HG03025 (cell line): ENCODE measurements at regions not wholly inside any gene's neighbourhood (a gene's known extent, or its start where the extent isn't known, plus 50 kb on each side); places are given as distances from the start of the nearest gene placed in this dataset.

ENCODE experiments used
- ATAC-seq: cut with Tn5 transposase; IDR thresholded peaks from one replicate; pipeline ENCODE4 v1.9.1; 2021; ENCODE audit warnings: mild to moderate bottlenecking, moderate library complexity; ENCODE audit not compliant: unreplicated experiment, low FRiP score

DNA sequence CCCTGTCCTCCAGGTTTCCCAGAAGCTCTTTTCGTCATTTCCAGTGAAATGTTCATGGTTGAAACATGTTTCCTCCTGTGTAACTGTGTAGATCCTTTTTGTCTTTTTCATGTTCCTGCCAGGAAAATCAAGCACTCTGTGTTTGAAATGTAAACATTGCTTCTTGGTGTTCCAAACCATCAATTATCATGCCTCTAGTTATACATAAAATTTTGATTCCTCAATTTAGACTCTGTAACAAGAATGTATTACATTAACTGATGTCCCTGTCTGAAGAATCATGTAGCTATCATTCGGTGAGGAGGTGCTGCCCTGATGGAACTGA, 546.3 kb upstream of the CITED2 start:
- no peak for ATAC-seq

DNA sequence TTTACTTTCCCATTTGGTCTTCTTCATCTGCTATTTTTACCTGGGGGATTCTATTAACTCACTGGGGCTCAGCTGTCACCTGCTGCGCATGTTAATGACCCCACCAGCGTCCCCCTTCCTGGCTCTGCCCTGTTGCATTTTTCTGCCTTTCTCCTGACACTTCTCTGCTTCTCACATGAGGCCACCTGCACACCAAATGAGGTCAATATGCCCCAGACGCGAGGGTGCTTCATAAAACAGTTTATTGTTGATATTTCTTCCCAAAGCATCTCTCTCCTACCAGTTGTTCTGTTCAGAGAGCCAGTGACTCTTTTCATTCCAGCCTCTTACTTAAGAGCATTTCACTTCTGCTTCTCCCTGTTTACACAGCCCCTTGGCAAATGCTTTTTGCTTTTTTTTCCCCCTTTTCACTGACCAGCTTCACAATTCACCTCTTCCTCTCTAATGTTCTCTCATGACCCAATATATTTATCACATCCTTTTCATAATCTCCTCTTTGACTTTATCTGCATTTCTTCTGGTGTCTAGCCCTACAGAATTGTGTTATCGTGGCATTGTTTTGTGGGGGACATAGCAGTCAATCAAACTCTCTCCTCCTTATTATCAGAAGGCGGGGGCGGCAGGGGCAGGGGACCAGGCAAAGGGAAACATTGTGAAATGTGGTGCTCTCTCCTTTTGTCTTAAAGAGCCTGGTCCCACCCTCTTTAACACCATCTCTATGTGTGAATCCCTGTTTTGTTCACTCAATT, 545.8 kb upstream of the CITED2 start:
- no peak for ATAC-seq

DNA sequence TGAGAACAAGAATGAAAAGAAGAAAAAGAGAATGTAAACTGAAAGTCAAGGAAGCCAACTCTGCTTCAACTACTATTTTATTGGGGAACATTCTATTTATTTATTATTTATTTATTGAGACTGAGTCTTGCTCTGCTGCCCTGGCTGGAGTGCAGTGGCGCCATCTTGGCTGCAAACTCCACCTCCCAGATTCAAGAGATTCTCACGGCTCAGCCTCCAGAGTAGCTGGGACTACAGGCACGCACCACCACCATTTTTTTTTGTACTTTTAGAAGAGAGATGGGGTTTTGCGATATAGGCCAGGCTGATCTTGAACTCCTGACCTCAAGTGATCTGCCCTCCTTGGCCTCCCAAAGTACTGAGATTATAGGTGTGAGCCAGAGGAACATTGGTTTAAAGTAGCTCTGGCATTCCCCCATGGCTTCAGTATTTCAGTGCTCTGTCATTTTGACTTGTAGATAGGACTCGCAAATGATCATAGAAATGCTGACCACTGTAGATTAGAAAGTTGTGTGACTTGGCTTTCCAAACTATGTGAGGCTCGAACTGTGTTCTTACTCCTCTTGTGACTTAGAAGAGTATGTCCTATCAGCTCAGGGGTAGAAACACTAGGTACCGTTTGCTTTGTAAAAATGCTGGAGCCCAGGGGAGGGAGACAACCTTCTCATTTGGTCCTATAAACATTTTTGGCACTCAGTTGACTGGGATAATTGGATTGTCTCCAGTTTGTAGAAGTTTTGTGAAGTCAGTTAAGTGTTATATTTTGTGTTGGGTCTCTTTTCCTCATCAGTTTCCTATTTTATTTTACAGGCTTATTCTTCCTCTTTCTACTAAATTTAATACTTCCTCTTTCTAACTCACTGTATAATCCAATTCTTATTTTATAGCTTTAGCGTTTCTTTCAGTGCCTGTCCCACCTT, 544.9 kb upstream of the CITED2 start:
- ATAC-seq, result no peak

DNA sequence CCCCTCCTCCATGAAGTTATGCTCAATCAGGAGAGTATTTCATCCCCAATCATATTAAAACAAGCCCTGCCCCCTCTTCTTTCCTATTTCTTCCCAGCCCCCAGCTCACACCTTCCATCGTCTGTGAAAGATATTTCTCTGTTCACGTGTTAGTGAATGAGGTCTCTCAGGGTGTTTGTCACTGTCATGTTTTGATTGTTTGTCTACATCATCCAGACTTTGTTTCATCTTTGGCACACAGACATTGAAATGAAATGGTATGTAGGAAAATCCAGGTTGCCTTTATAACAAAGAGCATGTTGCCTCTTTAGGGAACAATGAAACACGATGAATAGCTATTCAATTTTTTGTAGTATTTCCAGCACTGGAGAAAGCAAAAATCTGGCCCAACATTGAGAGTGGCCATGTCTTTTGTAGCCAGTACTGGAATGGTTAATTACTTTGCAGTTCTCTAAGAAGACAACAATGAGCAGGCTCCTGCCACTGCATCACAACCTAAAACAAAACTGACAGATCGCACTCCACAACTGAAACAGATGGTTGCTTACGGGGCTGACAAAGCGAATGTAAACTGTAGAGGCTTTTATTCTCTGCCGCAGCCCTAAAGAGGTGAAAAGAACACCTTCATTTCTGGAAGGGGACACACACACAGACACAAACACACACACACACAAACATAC, 543.6 kb upstream of the CITED2 start:
- no peak for ATAC-seq

DNA sequence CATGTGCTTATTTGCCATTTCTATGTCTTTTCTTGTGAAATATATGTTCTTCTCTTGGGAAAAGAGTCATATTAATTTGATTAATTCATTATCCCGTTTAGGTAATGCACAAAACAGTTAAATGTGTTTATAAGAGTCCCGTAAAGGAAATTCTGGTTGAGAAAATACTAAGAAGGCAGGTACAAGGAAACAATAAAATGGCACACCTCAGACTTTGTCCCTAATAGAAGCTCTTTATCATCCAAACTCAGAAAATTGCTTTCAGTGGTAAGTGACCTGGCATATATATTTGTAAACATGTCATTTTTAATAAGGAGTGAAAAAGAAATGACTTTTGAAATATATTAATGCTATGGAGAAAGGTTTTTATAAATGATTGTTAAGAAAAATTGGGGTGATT, 540.5 kb upstream of the CITED2 start:
- no peak for ATAC-seq

DNA sequence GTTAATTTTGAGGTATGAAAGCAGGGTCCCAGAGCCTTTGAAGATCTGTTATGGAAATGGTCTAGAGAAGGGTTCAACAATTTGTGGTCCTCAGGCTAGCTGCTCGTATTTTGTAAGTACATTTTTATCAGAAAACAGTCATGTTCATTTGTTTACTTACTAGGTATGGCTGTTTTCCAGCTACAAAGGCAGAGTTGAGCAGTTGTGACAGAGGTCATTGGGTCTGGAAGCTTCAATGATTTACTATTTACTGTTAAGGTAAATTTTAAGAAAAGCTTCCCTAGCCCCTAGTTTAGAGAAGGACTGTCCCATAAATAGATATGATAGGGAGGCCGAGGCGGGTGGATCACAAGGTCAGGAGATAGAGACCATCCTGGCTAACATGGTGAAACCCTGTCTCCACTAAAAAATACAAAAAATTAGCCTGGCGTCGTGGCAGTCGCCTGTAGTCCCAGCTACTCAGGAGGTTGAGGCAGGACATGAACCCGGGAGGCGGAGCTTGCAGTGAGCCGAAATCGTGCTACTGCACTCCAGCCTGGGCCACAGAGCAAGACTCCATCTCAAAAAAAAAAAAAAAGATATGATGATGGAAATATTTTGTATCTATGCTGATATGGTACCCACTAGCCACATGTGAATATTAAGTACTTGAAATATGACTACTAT, 538.4 kb upstream of the CITED2 start:
- no peak for ATAC-seq

DNA sequence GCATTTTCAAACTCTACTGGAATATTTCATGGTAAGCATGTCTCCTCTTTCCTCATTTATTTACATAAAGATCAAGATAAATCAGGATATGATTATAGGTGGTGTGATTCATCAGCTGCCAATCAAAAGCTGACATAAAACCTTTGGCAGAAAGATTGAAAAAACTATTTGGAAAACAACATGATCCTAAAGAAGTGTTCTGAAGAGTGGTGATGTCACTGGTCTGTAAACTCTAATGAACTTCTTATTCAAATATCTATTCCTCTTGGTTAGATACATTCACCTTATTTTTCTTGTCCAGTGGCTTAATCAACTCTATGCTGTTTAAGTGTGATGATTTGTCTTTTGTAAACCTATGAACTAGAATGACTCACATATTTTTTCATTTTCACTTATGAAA, 535.5 kb upstream of the CITED2 start:
- ATAC-seq, result no peak

DNA sequence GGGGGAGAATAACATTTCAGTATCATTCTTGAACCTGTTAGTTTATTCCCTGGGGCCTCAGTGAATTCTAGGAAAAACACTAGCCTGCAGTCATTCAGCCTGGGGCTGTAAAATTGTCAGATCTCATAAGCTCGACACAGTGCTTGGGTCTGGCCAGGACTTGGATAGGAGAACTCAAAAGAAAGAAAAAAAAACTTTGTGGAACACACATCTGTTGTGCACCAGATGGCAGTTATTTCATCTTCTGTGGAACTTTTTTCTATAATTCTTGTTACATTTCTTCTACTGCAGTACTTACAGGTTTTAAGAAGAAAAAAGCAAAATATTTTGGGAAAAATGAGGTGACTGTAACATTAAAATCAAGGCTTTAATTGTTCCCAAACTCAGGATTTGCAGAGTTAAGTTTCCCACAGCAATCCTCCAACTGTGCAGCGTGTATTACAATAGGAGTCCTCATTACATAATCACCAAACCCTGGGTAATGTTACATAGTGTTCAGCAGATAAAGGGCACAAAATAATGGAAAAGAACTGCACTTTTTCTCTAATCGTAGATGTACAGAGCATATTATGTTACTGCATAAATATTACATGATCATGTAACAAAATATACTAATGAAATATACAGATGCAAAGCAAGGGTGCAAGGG, 531.1 kb upstream of the CITED2 start:
- no peak for ATAC-seq

DNA sequence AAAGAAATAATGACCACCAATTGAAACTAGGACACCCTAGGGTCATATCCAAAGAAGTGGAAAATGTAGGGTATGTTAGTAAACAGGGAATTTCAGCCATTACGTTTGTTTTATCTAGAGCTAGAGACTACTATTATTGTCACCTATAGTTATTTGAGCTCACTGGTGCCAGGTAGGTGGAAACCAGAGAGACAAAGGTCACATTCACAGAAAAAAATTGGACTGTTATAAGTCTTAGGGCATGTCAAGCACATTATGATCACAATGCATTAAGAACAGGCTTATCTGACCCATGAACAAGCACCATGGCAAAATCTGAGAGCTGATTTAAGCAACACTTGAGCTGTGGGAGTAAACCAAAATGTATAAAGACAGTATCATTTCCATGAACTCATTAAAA, 530.1 kb upstream of the CITED2 start:
- no peak for ATAC-seq

DNA sequence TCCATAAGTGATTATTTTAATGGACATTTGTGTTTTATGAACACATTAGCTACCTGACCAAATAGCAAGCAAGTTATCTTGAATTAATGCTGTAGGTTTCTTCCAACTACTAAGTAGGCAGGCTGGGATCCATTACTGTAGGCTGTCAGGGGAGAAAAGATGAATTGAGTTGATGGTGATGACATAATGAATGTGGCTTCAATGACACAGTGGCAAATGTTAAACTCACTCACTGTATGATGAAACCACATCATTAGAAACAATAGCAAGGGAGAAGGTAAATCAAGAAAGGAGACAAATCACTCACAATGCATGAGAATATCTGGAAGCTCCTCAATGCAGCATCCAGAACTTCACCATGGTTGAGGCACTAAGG, 529.7 kb upstream of the CITED2 start:
- peak; percentile 16 for ATAC-seq

DNA sequence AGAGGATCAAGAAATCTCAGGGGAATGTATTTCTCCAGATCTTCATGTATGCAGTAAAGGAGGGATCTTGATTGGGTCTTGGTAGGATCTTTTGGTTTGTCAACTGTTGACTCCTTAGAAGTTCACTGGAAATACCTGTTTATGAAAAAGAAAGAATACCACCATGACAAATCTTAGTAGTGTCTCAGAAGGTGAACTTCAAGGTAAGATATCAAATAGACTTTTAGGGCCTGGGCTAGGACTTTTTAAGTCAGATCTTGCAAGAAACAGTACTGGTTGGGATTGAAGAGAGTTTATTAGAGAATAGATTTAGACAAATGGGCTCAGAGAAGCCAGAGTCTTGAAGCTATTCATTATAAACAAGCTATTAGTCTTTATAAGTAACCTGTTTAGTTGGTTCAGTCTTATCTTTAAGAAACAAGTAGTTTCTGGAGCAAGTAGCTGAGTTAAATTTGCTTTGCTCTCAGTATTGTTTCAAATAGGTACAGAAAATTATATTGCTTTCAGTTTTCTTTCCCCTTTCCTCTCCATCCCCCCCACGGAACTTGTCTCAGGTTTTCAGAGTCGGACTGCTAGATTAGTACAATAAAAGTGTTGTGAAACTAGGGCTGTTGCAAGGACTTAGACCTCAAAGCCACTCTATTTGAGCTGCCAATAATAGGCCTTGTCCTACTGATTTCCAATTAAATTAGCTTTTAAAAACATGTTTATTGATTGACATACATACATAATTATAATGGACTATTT, 529.1 kb upstream of the CITED2 start:
- ATAC-seq, result peak; percentile 98

DNA sequence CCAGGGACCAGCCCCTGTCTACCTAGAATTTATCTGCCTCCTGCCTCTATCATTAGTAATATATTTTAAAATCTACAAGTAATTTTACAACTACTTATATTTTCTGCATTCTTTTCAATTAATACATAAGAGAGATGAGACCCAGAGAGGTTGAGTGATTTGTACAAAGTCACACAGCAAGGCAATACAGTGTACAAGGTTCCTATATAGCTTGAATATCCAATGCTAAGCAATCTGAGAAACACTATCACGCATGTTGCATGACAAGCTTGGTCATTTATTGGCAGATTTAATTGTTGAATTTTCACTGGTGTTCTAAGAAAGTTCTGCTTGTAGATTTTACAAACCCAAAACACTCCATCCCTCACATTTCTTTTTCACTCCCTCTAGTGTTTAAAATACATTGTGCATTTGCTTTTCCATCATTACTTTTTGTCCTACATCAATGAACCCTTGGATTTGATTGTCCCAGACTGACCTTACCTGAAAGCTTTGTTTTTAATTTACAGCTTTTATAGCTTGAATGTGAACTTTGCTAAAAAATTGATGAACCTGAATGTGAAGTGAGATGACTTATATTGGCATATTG, 520.9 kb upstream of the CITED2 start:
- ATAC-seq, result no peak

DNA sequence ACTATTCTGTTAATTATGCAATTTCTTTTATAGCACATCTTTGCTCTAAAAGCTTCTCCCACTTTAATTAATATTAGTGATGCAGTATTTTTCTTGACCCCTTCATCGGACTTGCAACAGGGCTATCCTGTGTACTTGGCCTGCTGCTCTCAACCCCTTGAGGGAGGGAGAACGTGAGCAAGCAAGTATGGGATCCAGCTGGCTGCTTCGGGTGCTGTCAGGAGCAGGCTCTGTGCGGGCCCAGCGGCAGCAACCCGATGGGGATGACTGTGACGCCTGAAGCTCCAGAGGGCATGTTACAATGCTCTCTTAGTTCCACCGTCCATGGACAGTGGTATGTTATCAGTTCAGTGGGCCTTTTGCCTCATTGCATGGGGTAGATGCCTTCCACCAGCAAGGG, 519.8 kb upstream of the CITED2 start:
- no peak for ATAC-seq

DNA sequence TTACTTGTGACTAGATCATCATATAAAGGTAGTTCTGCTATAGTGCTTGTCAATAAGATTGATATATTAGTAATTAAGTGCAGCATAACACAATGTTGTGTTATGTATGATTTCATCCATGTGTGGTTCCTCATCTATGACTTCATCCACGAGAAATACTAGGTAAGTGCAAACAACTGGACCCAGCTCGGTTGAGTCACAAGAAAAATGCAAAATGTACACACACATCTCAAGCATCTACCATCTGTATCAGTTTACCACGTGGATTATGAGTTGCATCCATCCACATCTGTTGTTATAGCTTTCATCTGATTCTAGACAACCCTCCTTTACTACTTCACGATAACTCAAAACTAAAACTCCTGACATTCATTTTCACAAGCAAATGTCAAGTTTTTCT, 517.0 kb upstream of the CITED2 start:
- no peak for ATAC-seq

DNA sequence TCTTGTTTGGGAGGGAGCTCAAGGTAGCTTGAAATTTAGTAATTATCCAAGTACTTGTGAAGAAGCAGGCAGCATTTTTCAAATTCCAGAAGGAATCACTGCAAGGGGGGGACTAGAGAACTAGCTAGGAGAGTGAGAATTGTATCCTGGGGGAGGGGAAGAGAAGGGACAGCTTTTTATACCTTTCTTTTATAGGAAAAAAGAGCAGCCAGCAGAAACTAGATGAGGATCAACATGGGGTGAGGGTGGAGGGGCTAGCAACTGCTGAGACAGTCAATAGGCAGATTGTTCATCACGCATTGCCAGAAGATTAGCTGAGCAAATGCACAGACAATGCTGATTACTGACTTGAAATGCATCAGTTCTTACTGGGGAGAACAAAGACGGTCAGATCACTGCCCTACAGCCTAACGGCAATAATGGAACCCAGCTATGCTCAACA, 514.3 kb upstream of the CITED2 start:
- no peak for ATAC-seq

DNA sequence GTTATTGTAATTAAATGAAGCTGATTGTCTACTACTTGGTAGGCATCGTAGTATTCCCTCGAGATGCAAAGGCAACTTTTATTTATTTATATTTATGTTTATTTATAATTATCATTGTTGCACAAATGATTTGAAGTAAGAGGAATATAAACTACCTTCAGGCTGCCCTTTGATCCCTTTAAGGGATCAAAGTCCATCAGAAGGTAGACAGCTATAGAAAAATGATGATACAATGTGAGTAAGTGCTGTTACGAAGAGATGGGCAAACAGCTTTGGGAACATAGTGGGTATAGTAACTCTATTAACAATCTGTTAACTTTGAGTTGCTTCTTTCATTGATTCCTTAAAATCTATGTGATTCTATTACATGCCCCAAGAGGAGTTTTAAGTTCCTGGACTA, 512.8 kb upstream of the CITED2 start:
- ATAC-seq, result no peak

DNA sequence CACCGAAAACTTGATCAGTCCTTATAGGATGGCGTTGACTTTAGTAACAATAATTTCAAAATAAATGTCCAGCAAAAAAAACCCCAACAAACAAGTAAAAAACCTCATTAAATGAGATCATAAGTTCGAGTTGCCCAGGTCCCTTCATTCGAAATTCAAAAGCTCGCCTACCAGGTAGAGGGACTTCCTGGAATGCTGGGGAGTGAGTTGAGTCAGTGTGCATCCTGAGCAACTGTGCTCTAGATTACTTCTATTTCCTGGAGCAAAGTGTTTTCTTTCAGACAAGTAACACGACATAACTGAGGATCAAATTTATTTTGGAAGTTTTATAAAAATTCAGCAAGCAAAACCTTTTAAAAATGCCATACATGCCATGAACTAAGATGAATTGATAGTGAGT, 511.9 kb upstream of the CITED2 start:
- ATAC-seq, result no peak

DNA sequence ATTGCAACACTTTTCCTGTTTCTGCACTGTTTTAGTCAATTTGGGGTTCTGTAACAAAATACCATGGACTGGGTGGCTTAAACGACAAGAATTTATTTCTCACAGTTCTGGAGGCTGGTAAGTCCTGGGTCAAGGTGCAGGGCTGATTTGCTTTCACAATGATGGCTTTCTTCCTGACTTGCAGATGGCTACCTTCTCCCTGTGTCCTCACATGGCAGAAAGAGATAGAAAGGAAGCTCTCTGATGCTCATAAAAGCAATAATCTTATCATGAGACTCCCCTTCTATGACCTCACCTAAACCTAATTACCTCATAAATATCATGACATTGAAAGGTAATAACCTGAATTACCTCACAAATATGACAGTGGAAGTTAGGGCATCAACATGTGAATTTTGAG, 511.5 kb upstream of the CITED2 start:
- ATAC-seq, result no peak

DNA sequence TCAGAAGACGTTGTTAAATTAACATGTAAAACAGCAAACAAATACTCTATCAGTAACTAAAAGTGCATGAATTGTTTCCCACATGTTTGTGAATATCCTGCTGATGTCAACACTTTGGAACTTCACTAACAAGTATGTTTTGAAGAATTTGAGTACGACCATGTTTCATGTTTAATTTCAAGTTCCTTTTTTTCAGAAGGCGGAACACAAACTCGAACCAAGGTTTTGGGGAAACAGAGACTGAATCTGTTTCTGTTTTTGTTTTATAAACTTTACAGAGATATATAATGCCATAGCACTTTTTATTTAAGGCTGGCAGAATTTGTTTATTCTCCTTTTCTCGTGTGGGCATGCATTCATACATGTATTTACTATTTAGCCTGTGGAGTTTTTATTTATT, 509.3 kb upstream of the CITED2 start:
- ATAC-seq, result no peak
